NOMO-1 treated with dmso at 0.1 percent for 144 hours (cell line): ENCODE measurements at regions not wholly inside any gene's neighbourhood (a gene's known extent, or its start where the extent isn't known, plus 50 kb on each side); places are given as distances from the start of the nearest gene placed in this dataset.

Experiments used
- DNase-seq: peaks from one replicate; lab custom pipeline; 2025; ENCODE audit not compliant: unreplicated experiment; lab: John Stamatoyannopoulos, UW

- DNase-seq, result no peak
Measured at GRCh38 chr3:107100137-107100536, 277.1 kb upstream of the CCDC54 start.

GRCh38 chr3:107100573-107100972 lies 276.7 kb upstream of the CCDC54 start:
- DNase-seq, result no peak

GRCh38 chr3:107103786-107104185 lies 273.5 kb upstream of the CCDC54 start:
- DNase-seq, result no peak

- no peak for DNase-seq
Measured at GRCh38 chr3:107106316-107106715, 270.9 kb upstream of the CCDC54 start.

- DNase-seq, result no peak
Measured at GRCh38 chr3:107106907-107107306, 270.3 kb upstream of the CCDC54 start.

GRCh38 chr3:107110596-107111305 lies 266.5 kb upstream of the CCDC54 start:
- no peak for DNase-seq

GRCh38 chr3:107111872-107112271 lies 265.4 kb upstream of the CCDC54 start:
- no peak for DNase-seq

GRCh38 chr3:107112356-107112755 lies 264.9 kb upstream of the CCDC54 start:
- DNase-seq, result no peak

- no peak for DNase-seq
Measured at GRCh38 chr3:107116251-107116650, 261.0 kb upstream of the CCDC54 start.

- DNase-seq, result no peak
Measured at GRCh38 chr3:107117156-107117555, 260.1 kb upstream of the CCDC54 start.

- DNase-seq, result peak; percentile 1
Measured at GRCh38 chr3:107117922-107118536, 259.2 kb upstream of the CCDC54 start.

- DNase-seq, result no peak
Measured at GRCh38 chr3:107124885-107125284, 252.4 kb upstream of the CCDC54 start.

GRCh38 chr3:107128946-107129345 lies 248.3 kb upstream of the CCDC54 start:
- DNase-seq, result no peak

- no peak for DNase-seq
Measured at GRCh38 chr3:107130089-107130700, 247.0 kb upstream of the CCDC54 start.

GRCh38 chr3:107132674-107133073 lies 244.6 kb upstream of the CCDC54 start:
- no peak for DNase-seq

- DNase-seq, result no peak
Measured at GRCh38 chr3:107133891-107134290, 243.3 kb upstream of the CCDC54 start.

- no peak for DNase-seq
Measured at GRCh38 chr3:107142171-107142570, 235.1 kb upstream of the CCDC54 start.

- DNase-seq, result no peak
Measured at GRCh38 chr3:107142786-107143575, 234.3 kb upstream of the CCDC54 start.

- no peak for DNase-seq
Measured at GRCh38 chr3:107150675-107151074, 226.6 kb upstream of the CCDC54 start.

- DNase-seq, result no peak
Measured at GRCh38 chr3:107153981-107154380, 223.3 kb upstream of the CCDC54 start.

GRCh38 chr3:107172411-107172810 lies 204.8 kb upstream of the CCDC54 start:
- no peak for DNase-seq

GRCh38 chr3:107184375-107184774 lies 192.9 kb upstream of the CCDC54 start:
- no peak for DNase-seq
